CD4-positive, alpha-beta T cell treated with Interleukin-10 for 1 hour (primary cell): ENCODE measurements at regions not wholly inside any gene's neighbourhood (a gene's known extent, or its start where the extent isn't known, plus 50 kb on each side); places are given as distances from the start of the nearest gene placed in this dataset.

Experiments used
- DNase-seq: peaks from one replicate; pipeline ENCODE4 v3.0.0-alpha.2; 2020

- DNase-seq = no peak
These were observed 306.2 kb downstream of the MATN1 start for GRCh38 chr1:30417001-30417700.

- no peak for DNase-seq
These were observed 307.1 kb downstream of the MATN1 start for GRCh38 chr1:30416221-30416820.

- DNase-seq = no peak
These were observed 308.0 kb downstream of the MATN1 start for GRCh38 chr1:30415171-30415940.

GRCh38 chr1:30414851-30415165 is 308.6 kb downstream of the MATN1 start:
- DNase-seq = no peak

GRCh38 chr1:30414086-30414850 is 309.1 kb downstream of the MATN1 start:
- no peak for DNase-seq

GRCh38 chr1:30413606-30414005 is 309.8 kb downstream of the MATN1 start:
- DNase-seq = no peak

GRCh38 chr1:30413111-30413440 is 310.3 kb downstream of the MATN1 start:
- DNase-seq = no peak

- no peak for DNase-seq
These were observed 310.9 kb downstream of the MATN1 start for GRCh38 chr1:30412241-30413110.

- DNase-seq = no peak
These were observed 312.2 kb downstream of the MATN1 start for GRCh38 chr1:30411206-30411605.

- DNase-seq = no peak
These were observed 313.1 kb downstream of the MATN1 start for GRCh38 chr1:30410153-30410851.

GRCh38 chr1:30409476-30410152 is 313.8 kb downstream of the MATN1 start:
- no peak for DNase-seq

- no peak for DNase-seq
These were observed 315.4 kb downstream of the MATN1 start for GRCh38 chr1:30407865-30408580.

GRCh38 chr1:30406996-30407864 is 316.2 kb downstream of the MATN1 start:
- DNase-seq = no peak

- DNase-seq = no peak
These were observed 317.7 kb downstream of the MATN1 start for GRCh38 chr1:30405631-30406212.

GRCh38 chr1:30405081-30405480 is 318.3 kb downstream of the MATN1 start:
- DNase-seq = no peak

- no peak for DNase-seq
These were observed 319.0 kb downstream of the MATN1 start for GRCh38 chr1:30404341-30404740.

- no peak for DNase-seq
These were observed 319.7 kb downstream of the MATN1 start for GRCh38 chr1:30403726-30404125.

GRCh38 chr1:30403061-30403645 is 320.2 kb downstream of the MATN1 start:
- no peak for DNase-seq

GRCh38 chr1:30402031-30402430 is 321.4 kb downstream of the MATN1 start:
- no peak for DNase-seq
